DMS79 (cell line): ENCODE measurements at regions not wholly inside any gene's neighbourhood (a gene's known extent, or its start where the extent isn't known, plus 50 kb on each side); places are given as distances from the start of the nearest gene placed in this dataset.

Experiments
- DNase-seq: peaks from one replicate; lab custom pipeline; 2025; lab: John Stamatoyannopoulos, UW

- DNase-seq = peak; percentile 48
Measured at GRCh38 chr6:19268117-19268516, 569.1 kb upstream of the ID4 start.

- DNase-seq = no peak
Measured at GRCh38 chr6:19268718-19269117, 568.5 kb upstream of the ID4 start.

GRCh38 chr6:19269341-19269898 is 567.8 kb upstream of the ID4 start:
- DNase-seq = no peak

- no peak for DNase-seq
Measured at GRCh38 chr6:19270616-19271015, 566.6 kb upstream of the ID4 start.

GRCh38 chr6:19279273-19279684 is 557.9 kb upstream of the ID4 start:
- no peak for DNase-seq

GRCh38 chr6:19287928-19288327 is 549.2 kb upstream of the ID4 start:
- no peak for DNase-seq

- no peak for DNase-seq
Measured at GRCh38 chr6:19289457-19289856, 547.7 kb upstream of the ID4 start.

- DNase-seq = peak; percentile 96
Measured at GRCh38 chr6:19297880-19298279, 539.3 kb upstream of the ID4 start.

- no peak for DNase-seq
Measured at GRCh38 chr6:19298421-19298820, 538.7 kb upstream of the ID4 start.

GRCh38 chr6:19299129-19299528 is 538.0 kb upstream of the ID4 start:
- DNase-seq = no peak

- peak; percentile 27 for DNase-seq
Measured at GRCh38 chr6:19301980-19302379, 535.2 kb upstream of the ID4 start.

GRCh38 chr6:19303383-19303782 is 533.8 kb upstream of the ID4 start:
- peak; percentile 95 for DNase-seq

- DNase-seq = no peak
Measured at GRCh38 chr6:19309661-19310060, 527.5 kb upstream of the ID4 start.

GRCh38 chr6:19311786-19312185 is 525.4 kb upstream of the ID4 start:
- DNase-seq = peak; percentile 93

- no peak for DNase-seq
Measured at GRCh38 chr6:19312241-19312978, 524.8 kb upstream of the ID4 start.

GRCh38 chr6:19317431-19317986 is 519.7 kb upstream of the ID4 start:
- no peak for DNase-seq

- no peak for DNase-seq
Measured at GRCh38 chr6:19319005-19319404, 518.2 kb upstream of the ID4 start.

GRCh38 chr6:19320111-19320581 is 517.0 kb upstream of the ID4 start:
- no peak for DNase-seq

GRCh38 chr6:19322691-19323485 is 514.3 kb upstream of the ID4 start:
- DNase-seq = no peak

GRCh38 chr6:19324376-19324775 is 512.8 kb upstream of the ID4 start:
- no peak for DNase-seq

- no peak for DNase-seq
Measured at GRCh38 chr6:19325335-19325789, 511.8 kb upstream of the ID4 start.

- no peak for DNase-seq
Measured at GRCh38 chr6:19327241-19327640, 509.9 kb upstream of the ID4 start.

GRCh38 chr6:19327661-19328060 is 509.5 kb upstream of the ID4 start:
- DNase-seq = peak; percentile 85
